SK-N-SH treated with all-trans-retinoic acid at 6 μM for 48 hours (cell line): ENCODE measurements at regions not wholly inside any gene's neighbourhood (a gene's known extent, or its start where the extent isn't known, plus 50 kb on each side); places are given as distances from the start of the nearest gene placed in this dataset.
"Not testable (repeated sequence)": the region's sequence is repeated elsewhere in the genome, so short reads cannot be mapped to it uniquely, and the experiment has no call there.

Source experiments
- ARNTL ChIP-seq: fragments of 450-650 bp; formaldehyde crosslinking; IDR thresholded peaks from 2 replicates; pipeline ENCODE4 v1.5.0; 2020; ENCODE audit warnings: low read depth, mild to moderate bottlenecking, moderate library complexity, borderline replicate concordance
- BACH2 ChIP-seq: fragments of 250-450 bp; sonication (Bioruptor Pico); IDR thresholded peaks from 2 replicates; pipeline ENCODE4 v1.9.0; 2021; ENCODE audit warnings: mild to moderate bottlenecking, borderline replicate concordance
- ESRRG ChIP-seq: fragments of 250-450 bp; sonication (Bioruptor Pico); IDR thresholded peaks from 2 replicates; pipeline ENCODE4 v1.6.1; 2021; ENCODE audit warnings: mild to moderate bottlenecking
- GLIS3 ChIP-seq: fragments of 250-450 bp; sonication (Bioruptor Pico); IDR thresholded peaks from 2 replicates; pipeline ENCODE4 v1.5.0; 2020; ENCODE audit warnings: mild to moderate bottlenecking, moderate library complexity
- ISL1 ChIP-seq: fragments of 250-450 bp; sonication (Bioruptor Pico); IDR thresholded peaks from 2 replicates; pipeline ENCODE4 v2.1.2; 2022; ENCODE audit warnings: mild to moderate bottlenecking, moderate library complexity
- SNAI2 ChIP-seq: fragments of 250-450 bp; sonication (Bioruptor Pico); IDR thresholded peaks from 2 replicates; pipeline ENCODE4 v1.5.0; 2020; ENCODE audit warnings: mild to moderate bottlenecking, moderate library complexity
- ZC3H10 ChIP-seq: fragments of 250-450 bp; sonication (Bioruptor Pico); IDR thresholded peaks from 2 replicates; pipeline ENCODE4 v1.5.1; 2021; ENCODE audit warnings: mild to moderate bottlenecking, moderate library complexity
- ZFP3 ChIP-seq: fragments of 250-450 bp; sonication (Bioruptor Pico); IDR thresholded peaks from 2 replicates; pipeline ENCODE4 v1.5.0; 2020; ENCODE audit warnings: mild to moderate bottlenecking, moderate library complexity
- ZFP30 ChIP-seq: fragments of 450-650 bp; formaldehyde crosslinking; IDR thresholded peaks from 2 replicates; pipeline ENCODE4 v1.5.0; 2022; ENCODE audit warnings: mild to moderate bottlenecking, moderate library complexity
- ZNF565 ChIP-seq: fragments of 450-650 bp; formaldehyde crosslinking; conservative IDR thresholded peaks from 2 replicates; pipeline ENCODE4 v1.5.0; 2020; ENCODE audit warnings: low read depth, mild to moderate bottlenecking, moderate library complexity
- ZNF70 ChIP-seq: fragments of 450-650 bp; formaldehyde crosslinking; IDR thresholded peaks from 2 replicates; pipeline ENCODE4 v1.5.0; 2020; ENCODE audit warnings: mild to moderate bottlenecking, moderate library complexity
- TF ChIP-seq, protein P1 (sequence below): fragments of 250-450 bp; sonication (Bioruptor Pico); IDR thresholded peaks from 2 replicates; pipeline ENCODE4 v1.8.0; 2020; ENCODE audit warnings: mild to moderate bottlenecking, moderate library complexity, borderline replicate concordance
- TF ChIP-seq, protein P2 (sequence below): fragments of 250-450 bp; sonication (Bioruptor Pico); IDR thresholded peaks from 2 replicates; pipeline ENCODE4 v1.5.1; 2020; ENCODE audit warnings: low read depth, mild to moderate bottlenecking, moderate library complexity

DNA sequence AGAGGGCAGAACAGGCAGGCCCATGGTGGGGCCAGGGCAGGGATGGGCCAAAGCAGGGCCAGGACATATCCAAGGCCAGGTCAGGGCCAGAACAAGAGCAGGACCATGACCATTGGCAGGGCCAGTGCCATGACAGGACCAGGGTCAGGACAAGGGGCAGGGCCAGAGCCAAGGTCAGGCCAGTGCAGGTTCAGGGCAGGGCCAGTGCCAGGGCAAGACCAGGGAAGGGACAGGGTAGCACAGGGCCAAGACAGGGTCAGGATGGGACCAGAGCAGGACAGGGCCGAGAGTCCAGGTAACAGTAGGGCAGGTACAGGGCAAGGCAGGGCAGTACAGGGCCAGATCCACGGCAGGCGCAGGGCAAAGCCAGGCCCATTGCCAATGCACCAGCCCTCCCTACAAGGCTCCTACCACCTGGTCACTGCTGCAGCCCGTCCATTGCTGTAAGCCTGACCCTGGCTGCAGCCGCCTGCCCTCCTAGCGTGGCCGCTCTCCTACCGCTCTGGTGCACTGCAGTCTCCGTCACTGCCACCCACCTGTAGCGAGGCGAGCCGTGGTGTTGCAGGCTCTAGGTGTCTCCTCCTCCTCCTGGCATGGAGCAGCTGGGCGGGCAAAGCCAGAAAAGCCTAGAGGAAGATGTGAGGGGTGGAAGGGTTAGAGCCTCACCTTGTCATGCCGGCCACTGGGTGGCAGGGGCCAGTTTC, 397.1 kb downstream of the GOLGA6L6 start:
- TF ChIP-seq ZNF565 (CRISPR knock-in tag); SNAI2 (CRISPR knock-in tag); ZFP3; ARNTL (CRISPR knock-in tag); BACH2; GLIS3; ZC3H10; ZFP30 (CRISPR knock-in tag); ISL1 (CRISPR knock-in tag); ESRRG (CRISPR knock-in tag); ZNF70 (CRISPR knock-in tag): not testable (repeated sequence)
- TF ChIP-seq, protein P1, sequence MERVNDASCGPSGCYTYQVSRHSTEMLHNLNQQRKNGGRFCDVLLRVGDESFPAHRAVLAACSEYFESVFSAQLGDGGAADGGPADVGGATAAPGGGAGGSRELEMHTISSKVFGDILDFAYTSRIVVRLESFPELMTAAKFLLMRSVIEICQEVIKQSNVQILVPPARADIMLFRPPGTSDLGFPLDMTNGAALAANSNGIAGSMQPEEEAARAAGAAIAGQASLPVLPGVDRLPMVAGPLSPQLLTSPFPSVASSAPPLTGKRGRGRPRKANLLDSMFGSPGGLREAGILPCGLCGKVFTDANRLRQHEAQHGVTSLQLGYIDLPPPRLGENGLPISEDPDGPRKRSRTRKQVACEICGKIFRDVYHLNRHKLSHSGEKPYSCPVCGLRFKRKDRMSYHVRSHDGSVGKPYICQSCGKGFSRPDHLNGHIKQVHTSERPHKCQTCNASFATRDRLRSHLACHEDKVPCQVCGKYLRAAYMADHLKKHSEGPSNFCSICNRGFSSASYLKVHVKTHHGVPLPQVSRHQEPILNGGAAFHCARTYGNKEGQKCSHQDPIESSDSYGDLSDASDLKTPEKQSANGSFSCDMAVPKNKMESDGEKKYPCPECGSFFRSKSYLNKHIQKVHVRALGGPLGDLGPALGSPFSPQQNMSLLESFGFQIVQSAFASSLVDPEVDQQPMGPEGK (CRISPR knock-in tag), result not testable (repeated sequence)
- TF ChIP-seq, protein P2, sequence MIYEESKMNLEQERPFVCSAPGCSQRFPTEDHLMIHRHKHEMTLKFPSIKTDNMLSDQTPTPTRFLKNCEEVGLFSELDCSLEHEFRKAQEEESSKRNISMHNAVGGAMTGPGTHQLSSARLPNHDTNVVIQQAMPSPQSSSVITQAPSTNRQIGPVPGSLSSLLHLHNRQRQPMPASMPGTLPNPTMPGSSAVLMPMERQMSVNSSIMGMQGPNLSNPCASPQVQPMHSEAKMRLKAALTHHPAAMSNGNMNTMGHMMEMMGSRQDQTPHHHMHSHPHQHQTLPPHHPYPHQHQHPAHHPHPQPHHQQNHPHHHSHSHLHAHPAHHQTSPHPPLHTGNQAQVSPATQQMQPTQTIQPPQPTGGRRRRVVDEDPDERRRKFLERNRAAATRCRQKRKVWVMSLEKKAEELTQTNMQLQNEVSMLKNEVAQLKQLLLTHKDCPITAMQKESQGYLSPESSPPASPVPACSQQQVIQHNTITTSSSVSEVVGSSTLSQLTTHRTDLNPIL (CRISPR knock-in tag), result not testable (repeated sequence)
